GM19467 (cell line): ENCODE measurements at regions not wholly inside any gene's neighbourhood (a gene's known extent, or its start where the extent isn't known, plus 50 kb on each side); places are given as distances from the start of the nearest gene placed in this dataset.

Experiments
- ATAC-seq: cut with Tn5 transposase; IDR thresholded peaks from one replicate; pipeline ENCODE4 v1.9.1; 2021; ENCODE audit warnings: mild to moderate bottlenecking, moderate library complexity; ENCODE audit not compliant: unreplicated experiment

DNA sequence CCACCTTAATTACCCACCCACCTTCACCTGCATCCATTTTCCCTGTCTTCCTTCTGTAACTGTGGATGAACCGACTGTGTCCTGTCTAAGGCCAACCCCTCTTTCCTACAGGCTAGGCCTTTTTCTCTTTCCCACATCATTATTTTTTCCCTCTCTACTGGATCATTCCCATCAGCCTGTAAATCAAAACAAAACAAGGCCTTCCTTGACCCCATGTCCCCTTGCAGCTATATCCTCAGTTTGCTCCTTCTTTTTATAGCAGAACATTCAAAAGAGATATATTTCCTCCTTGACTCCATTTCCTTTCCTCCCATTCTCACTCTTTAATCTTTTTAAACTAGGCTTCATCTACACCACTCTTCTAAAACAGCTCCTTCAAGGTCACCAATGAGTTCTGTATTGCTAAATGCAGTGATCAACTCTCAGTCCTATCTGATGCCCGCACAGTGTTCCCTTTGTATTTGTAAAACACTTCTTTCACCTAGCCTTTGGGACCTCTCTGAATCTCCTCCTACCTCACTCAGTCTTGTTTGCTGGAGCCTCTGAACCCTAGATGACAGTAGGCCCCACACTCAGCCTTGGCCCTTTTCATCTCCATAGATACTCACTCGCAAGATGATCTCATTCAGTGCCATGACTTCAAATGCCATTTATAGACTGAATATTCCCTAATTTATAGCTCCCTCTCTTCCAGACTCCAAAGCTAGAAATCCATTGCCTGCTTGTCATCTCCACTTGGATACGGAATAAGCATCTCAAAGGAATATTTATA is 55.7 kb downstream of the CXCR4 start:
- no peak for ATAC-seq

DNA sequence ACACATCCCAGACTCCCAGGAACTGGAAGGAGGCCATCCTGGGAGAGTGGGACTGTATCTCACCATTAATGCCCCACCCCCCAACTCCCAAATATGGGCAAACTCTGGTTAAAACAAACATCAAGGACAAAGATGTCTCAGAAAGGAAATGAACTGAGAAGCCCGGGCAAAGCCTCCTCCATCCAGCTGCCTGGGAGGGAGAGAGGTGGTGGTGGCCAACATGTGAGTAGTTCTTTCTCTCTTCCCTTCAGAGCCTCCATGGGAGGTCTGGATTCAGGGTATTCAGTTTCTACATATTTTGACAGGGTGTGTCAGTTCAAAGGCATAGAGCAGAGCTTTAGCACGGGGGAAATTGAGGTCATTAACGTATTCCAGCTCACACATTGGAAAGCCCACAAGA is 57.5 kb downstream of the CXCR4 start:
- ATAC-seq = no peak

DNA sequence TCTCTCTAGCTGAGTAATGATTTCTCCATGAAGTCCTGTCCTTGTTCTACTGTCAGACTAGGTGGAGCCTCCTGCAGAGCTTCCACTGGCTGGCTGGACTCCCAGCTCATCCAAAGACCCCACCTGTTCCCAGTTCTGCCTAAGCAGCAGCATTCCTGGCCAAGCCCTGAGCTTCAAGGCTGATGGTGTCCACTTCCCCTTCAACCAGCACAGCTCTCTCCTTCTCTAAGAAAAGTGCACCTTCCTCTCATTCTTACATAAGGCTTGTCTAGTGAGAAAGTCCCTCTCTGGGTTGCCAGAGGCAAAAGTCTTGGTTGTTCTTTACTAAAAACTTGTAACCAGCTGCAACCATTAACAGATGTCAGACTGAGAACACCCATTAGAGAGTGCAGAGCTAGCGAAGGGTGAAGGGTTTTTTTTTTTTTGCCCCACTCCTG is 58.9 kb downstream of the CXCR4 start:
- peak; percentile 45 for ATAC-seq

DNA sequence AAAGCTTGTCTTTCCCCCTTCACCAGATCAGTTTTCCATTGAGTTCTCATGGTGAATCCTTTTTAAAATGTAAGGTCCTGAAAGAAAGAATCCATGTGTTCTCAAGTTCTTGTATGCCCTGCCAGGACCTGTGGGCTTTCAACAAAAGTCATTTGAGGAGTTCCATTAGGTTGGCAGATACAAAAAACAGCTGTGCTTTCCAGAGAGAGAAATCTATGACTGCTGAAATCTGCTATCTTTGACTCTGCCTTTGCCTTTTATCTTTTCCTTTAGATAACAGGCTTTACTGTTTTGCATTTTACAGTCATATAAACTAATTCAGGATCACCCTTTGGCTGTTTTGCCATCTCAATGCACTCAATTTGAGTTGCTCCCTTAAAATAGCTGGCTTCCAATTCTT is 59.7 kb downstream of the CXCR4 start:
- ATAC-seq = no peak

DNA sequence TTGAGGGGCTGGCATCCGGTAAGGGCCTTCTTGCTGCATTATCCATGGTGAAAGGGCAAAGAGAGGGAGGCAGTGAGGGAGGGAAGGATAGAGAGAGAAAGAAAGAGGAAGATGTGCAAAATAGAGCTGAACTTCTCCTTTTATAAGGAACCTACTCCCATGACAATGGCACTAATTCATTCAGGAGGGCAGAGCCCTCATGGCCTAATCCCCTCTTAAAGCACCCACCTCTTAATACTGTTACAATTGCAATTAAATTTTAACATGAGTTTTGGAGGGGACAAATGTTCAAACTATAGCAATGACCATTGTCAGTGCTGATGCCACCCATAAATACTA is 60.2 kb downstream of the CXCR4 start:
- no peak for ATAC-seq

DNA sequence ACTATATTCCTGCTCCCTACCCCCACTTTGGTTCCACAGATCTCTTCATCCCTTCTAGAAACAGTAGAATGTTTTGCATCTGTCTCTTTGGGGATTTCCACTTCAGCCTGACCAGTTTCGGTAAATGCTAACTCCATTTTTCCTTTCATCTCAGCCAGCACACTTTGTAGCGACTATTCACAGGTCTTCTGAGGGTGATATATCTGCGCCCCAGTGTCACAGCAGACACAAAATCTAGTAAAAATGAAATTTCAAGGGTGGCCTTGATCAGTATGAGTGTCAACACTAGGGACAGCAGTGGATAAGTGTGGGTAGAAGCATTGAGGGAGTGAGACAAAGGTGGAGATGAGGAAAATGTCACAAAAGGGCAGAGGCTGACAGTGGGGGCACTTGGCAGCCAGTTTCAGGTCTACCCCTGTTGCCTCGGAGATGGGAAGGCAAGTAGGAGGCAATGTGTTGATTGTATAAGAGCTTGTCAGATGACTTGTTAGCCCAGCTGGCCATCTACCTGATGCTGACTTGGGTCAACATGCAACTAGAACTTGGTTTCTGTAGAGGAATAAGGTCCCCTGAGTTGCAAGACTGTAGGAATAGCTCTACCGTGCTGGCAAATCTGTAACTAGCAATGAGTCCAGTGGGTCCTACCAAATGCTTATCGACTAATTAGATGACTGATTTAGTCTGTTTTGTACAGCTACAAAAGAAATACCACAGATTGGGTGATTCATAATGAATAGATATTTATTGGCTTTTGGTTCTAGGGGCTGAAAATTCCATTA is 60.7 kb downstream of the CXCR4 start:
- ATAC-seq = no peak

DNA sequence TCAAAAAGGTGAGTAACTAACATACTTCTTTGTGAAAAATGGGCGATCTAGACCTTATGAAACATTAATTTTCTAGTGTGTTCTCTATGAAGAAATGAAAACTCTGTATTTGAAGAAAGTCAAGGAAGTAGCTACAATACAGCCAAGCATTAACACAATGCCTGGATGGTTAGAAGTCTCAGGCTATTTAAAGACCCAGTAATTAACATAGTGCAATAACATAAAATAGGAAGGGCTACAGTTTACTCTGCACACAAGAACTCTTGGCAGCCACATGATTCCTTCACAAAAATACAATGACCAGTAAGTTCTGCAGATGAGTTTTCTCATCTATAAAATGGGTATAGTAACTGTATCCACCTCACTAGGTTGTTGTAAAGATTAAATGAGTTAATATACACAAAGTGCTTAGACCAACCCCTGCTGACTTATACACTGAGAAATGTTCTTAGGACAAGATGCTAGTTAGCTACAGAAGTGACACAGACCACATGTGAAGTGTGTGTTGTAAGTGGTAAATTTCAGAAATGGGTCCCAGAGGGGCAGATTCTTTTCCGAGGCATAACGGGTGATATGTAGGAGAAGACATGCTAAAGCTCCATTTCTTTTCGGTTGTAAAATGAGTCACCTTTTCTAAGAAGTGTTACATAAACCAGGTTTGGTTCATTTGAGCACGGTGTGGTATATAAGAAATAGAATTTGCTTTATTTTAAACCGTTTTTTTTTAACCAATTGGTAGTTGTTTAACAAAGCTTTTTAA is 61.8 kb downstream of the CXCR4 start:
- ATAC-seq = no peak

DNA sequence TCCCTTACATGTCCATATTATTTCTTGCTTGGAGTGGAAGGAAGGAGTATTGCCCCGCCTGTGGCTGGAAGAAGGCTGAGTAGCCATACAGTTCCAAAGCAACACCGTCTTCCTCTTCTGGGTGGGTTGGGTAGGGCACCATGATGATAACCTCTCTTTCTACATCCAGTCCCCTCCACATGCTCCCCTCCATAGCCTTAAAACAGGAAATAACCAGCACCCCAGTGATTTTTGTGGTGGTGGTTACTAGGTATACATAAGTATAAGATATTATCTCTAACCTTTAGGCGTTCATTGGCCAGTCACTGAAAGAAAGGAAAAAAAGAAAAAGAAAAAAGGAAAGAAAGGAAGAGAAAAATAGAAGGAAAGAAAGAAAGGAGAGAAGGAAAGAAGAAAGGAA is 63.1 kb downstream of the CXCR4 start:
- ATAC-seq = no peak

DNA sequence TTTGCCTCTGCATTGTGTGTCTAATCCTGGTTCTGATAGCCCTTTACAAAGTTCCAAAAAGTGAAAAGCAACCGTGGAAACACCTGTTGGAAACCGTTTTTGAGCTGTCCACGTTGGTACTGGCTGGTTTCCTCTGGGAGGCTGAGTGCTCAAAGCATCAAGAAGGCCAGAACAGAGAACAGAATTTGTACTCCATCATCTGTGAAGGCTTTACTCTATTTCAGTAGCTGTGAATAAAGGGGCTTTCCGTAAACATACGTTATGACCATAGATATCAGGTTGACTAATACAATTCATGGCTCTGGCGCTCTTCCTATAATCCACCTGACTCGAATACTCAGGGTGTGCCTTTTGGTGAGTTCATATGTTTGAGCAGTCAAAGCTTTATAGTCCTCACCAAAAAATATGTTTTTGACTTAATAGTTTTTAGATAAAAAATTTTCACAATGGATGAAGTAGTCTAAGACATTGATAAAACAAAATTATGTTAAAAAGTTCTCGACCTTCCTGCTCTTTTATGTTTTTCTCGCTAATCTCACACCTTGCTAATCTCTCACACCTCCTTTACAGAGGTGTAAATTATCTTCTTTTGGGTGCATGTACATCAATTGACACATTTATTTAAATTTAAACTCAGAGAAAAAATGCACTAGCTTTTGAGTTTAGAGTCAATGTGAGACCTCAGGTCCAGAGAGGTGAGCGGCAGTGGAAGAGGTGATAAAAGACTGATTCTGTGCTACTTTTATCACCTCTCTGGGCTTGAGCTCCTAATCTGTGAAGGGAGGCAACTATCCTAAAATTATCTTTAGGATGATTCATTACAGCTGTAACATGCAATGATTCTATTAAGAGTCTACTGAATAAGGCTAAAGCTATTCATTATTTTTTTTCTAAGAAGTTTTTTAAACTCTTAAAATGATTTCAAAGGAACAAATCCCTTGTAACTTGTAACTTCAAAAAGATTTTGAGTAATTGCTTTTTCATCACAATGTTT is 65.3 kb downstream of the CXCR4 start:
- no peak for ATAC-seq

DNA sequence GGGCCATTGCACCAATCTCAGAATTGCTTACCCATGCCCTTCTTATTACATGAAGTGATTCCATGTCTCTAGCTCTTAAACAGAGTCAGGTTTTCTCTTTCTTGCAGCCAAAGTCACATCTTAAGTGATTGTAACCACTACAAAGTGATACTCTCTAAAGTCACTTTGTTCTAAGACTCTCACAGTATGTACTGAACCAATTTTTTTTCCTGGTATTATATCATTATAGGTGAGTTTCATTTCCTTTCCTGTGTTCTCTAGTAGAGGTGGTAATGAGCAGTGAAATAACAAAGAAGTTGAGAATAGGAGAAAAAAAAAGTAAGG is 66.3 kb upstream of the DARS1 start:
- no peak for ATAC-seq

DNA sequence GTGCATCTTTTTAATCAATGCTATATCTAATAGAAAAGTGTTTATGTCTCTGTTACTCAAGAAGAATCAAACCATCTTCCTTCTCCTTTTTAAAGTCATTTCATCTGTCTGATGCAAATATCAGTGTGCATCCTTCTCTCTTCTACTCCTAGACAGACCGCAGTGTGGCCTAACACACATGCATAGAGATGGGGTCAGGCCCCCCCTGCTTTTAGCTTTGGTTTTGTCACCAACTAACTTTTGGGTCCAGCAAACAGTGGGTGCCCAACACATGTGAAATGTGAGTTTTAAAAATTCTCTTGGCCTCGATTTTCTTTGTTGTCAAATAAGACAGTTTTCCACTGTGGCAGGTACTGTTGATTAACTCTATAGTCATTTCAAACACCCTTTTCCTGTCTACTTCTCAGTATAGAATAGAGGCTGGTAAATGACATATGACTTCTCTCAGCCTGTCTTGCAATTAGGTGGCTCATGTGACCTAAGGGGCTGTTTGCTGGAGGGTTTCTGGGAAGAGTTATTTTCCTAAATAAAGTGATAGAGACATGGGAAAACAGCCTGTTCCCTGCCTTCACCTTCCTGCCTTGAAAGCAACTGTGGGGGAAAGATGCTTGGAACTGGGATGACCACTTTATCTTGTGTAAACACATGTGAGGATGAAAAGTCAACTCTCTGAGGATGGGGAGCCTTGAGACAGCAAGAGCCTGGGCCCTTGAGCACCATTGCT is 65.7 kb upstream of the DARS1 start:
- ATAC-seq = peak; percentile 35

DNA sequence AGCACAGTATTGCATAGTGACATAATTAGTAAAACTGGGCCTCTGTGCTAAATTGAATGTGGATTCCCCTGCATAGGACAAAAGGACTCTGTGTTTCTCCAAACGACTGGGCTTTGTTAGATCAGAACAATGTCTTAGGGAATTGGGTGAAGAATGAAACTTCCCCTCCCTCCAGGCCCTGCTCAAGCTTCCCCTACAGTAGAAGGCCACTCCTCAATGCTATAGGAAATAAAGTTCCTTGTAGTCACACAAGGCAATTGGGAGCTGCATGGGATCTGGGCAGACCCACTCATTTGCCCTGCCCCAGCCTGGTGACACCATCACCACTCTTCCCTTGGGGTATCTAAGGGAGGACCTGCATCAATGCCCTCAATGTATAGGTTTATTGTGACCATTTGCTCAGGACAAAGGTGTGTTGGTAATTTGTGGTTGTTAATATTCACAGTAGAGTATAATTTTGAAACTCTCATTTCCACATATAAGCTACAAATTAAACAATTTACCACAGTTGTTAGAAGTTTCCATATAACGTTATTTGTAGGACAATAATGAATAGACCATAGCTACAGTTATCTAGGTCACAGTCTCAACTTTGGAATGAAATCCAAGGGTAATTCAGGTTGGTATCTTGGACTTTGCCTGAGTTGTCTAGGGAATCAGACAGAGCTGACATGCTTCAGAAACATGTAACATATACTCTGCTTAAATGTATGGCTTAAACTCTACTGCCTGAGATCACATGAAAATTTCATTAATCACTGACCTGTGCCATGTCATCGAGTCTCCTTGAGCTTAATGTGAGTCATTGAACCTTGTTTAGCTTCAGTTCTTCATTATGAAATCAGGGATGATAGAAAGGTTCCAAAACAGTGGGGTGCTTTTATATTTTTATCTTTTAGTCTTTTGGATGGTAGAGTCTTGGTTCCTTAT is 64.8 kb upstream of the DARS1 start:
- no peak for ATAC-seq

DNA sequence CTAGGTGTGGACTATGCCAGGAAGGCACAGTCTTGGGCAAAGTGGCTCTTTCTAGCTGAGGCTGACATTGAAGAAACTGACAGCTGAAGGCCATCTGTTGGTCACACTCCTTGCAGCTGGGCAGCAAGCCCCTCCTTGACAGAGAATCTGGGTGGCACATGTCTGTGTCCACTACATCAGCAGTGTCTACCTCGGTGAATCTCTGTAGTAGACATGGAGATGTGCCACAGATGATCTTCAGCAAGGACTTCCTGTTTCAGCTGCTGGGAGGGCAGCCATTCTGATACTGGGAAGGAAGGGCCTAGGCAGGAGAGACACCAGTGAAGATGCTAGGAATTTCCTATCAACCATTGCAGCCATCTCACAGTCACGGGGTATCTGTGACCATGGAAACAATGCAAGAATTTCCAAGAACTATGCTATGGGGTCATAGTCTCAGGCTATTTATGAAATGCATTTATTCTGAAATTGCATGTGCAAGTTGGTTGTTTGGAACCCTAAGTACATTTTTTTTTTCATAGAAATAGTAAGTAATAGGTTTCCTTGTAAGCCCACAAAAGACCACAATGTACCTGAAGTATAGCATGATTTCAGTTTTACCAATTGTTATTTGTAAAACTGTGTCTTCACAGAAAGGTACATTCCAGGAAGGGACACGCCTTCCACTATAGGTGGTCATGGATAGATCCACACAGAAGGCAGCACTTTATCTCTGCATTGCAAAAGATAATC is 63.8 kb upstream of the DARS1 start:
- no peak for ATAC-seq

DNA sequence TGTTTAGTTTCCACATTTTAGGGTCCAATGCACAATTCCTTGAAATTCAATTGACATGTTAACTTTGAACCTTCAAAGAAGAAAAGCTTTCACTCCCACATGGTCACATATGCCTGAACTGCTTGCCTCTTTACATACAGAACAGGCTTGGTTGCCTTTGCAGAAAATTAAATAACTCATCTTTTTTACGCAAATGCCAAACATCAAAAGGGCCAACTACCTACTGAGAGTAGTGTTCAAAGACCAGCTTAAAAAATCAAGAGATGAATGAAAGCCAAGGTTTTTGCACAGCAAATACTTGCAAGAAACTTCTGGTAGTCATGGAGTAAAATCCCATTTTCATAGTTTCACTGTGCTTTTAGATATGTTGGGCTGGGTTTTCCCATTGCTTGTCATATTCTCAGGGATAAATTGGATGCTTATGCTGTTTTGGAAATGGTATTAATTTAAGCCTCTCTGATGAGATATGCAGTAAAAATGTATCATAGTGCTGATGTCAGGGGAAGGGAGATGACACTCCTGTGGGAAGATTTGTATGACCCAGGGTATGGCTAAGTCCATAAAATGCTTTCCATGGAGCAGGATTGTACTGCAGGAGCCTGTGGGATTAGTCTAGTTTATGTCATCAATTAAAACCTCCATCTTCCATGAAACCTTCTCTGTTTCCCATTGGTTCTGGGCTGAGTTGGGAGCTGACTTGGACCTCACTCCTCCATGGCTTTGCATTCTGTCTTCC is 60.6 kb upstream of the DARS1 start:
- no peak for ATAC-seq

DNA sequence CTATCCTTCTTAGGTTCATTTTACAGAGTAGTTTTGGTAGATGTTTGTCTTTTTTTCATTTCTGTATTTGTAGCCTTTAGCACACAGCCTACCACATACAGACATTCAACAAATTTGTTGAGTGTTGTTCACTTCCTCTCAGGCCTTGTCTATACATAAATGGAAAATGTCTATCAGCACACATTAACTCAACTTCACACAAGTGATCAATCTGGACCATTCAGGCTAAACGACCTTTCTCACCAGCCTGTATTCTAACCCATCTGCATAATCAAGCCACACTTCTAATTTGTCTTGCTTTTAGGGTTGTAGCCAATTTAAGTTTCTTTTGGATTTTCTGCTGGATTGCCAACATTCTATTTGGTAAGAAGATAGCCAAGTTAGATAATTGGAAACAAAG is 59.9 kb upstream of the DARS1 start:
- ATAC-seq = no peak
